ENCODE measurements at regions not wholly inside any gene's neighbourhood (a gene's known extent, or its start where the extent isn't known, plus 50 kb on each side); places are given as distances from the start of the nearest gene placed in this dataset.

- TF ChIP-seq, protein P1, sequence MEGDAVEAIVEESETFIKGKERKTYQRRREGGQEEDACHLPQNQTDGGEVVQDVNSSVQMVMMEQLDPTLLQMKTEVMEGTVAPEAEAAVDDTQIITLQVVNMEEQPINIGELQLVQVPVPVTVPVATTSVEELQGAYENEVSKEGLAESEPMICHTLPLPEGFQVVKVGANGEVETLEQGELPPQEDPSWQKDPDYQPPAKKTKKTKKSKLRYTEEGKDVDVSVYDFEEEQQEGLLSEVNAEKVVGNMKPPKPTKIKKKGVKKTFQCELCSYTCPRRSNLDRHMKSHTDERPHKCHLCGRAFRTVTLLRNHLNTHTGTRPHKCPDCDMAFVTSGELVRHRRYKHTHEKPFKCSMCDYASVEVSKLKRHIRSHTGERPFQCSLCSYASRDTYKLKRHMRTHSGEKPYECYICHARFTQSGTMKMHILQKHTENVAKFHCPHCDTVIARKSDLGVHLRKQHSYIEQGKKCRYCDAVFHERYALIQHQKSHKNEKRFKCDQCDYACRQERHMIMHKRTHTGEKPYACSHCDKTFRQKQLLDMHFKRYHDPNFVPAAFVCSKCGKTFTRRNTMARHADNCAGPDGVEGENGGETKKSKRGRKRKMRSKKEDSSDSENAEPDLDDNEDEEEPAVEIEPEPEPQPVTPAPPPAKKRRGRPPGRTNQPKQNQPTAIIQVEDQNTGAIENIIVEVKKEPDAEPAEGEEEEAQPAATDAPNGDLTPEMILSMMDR (IDR thresholded peaks at IDR 0.05) = no peak
- TF ChIP-seq ZFX (IDR thresholded peaks at IDR 0.05; ENCODE audit: borderline replicate concordance) = no peak
Measured at GRCh38 chr1:11594625-11595024, 59.6 kb downstream of the FBXO2 start.

Measured in 22Rv1 (cell line).